Astrocyte of the spinal cord (primary cell): ENCODE measurements at regions not wholly inside any gene's neighbourhood (a gene's known extent, or its start where the extent isn't known, plus 50 kb on each side); places are given as distances from the start of the nearest gene placed in this dataset.

Experiments used
- DNase-seq: peaks from one replicate; pipeline ENCODE4 v3.0.0; 2011; ENCODE audit warnings: low read depth, low spot score
- H3K4me3 ChIP-seq: 2 replicates; pipeline ENCODE4 v1.5.1; 2011; ENCODE audit warnings: low read depth, mild to moderate bottlenecking, low read length, moderate library complexity
- in situ Hi-C: cut with HindIII; loops from 2 replicates; pipeline ENCODE4 v1.10.0; 2017; ENCODE audit warnings: low sequenced_read_pairs
- TF ChIP-seq, protein P1 (sequence below): IDR thresholded peaks from 2 replicates; pipeline ENCODE4 v1.5.1; 2012; ENCODE audit warnings: low read depth, mild to moderate bottlenecking, low read length, inconsistent platforms

DNA sequence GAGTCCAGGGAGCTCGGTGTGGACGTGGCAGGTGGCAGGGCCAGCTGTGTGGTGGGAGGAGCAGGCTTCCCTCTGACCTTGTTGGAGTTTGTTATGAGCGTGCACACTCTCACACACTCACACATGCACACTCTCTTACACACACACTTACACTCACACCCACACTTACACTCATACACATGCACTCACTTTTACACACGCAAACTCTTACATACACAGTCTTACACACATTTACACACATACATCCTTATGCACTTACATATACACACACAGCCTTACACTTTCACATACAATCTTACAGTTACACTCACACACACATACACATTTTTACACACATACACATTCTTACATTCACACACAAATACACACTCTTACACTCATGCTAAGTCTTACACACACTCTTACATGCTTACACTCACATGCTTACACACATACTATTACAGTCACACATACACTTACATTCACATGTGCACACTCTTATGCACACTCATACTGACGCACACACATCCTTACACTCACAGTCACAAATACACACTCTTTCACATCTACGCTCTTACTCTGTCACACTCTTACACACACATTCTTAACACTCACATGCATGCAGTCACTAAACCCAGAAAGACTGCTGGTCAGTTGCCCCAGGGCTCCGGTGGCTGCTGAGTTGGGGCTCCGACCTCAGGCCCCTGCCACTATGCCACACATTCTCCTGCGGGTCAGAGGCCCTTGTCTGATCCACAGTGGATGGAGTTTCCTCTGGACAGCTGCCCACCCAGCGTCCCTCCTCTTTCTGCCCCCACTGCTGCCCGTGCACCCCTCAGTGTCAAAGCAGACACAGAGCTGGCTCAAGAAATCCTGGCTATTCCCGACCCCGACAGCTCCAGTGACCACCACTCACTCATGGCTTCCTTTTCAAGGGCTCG lies 95.8 kb downstream of the ADRA2C start:
- H3K4me3 ChIP-seq, result no peak overlapping the region
- no peak for DNase-seq
- in situ Hi-C loops, result no loop called here
- TF ChIP-seq, protein P1, sequence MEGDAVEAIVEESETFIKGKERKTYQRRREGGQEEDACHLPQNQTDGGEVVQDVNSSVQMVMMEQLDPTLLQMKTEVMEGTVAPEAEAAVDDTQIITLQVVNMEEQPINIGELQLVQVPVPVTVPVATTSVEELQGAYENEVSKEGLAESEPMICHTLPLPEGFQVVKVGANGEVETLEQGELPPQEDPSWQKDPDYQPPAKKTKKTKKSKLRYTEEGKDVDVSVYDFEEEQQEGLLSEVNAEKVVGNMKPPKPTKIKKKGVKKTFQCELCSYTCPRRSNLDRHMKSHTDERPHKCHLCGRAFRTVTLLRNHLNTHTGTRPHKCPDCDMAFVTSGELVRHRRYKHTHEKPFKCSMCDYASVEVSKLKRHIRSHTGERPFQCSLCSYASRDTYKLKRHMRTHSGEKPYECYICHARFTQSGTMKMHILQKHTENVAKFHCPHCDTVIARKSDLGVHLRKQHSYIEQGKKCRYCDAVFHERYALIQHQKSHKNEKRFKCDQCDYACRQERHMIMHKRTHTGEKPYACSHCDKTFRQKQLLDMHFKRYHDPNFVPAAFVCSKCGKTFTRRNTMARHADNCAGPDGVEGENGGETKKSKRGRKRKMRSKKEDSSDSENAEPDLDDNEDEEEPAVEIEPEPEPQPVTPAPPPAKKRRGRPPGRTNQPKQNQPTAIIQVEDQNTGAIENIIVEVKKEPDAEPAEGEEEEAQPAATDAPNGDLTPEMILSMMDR, result no peak

DNA sequence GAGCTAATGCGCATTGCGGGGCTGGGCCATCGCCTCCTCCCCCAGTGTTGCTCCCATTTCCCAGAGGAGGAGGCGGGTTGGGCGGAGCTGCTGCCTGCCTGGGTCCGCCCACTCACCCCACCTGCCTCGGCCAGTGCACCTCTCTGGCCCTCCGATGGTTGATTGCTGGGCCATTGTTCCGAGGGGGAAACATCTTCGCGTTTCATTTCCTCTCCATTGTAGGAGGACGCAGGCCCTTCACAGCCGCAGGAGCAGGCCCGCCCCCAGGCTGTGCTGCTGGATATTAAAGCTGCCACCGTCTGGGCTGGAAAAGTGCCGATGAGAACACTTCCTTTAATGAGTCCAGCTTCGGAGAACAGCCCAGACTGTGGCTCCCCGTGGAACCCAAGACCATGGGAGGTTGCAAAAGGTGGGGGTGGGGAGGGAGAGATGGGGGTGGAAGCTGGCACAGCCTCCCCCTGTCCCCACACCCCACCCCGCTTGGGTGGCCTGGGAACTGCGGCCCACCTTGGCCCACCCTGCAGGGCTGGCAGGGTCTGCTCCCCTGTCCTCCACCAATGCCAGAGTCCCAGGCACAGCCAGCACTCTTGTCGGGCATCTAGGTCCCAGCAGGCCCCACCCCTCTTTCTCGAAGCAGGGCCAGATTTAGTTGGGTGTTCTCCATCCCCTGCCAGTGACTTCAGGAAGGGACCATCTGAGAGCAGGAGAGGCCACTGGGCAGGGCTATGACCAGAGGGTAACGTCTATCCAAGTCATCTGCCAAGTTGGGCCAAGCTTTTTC lies 96.6 kb downstream of the ADRA2C start:
- in situ Hi-C loops, result no loop called here
- H3K4me3 ChIP-seq, result no peak overlapping the region
- TF ChIP-seq, protein P1, result no peak
- no peak for DNase-seq

DNA sequence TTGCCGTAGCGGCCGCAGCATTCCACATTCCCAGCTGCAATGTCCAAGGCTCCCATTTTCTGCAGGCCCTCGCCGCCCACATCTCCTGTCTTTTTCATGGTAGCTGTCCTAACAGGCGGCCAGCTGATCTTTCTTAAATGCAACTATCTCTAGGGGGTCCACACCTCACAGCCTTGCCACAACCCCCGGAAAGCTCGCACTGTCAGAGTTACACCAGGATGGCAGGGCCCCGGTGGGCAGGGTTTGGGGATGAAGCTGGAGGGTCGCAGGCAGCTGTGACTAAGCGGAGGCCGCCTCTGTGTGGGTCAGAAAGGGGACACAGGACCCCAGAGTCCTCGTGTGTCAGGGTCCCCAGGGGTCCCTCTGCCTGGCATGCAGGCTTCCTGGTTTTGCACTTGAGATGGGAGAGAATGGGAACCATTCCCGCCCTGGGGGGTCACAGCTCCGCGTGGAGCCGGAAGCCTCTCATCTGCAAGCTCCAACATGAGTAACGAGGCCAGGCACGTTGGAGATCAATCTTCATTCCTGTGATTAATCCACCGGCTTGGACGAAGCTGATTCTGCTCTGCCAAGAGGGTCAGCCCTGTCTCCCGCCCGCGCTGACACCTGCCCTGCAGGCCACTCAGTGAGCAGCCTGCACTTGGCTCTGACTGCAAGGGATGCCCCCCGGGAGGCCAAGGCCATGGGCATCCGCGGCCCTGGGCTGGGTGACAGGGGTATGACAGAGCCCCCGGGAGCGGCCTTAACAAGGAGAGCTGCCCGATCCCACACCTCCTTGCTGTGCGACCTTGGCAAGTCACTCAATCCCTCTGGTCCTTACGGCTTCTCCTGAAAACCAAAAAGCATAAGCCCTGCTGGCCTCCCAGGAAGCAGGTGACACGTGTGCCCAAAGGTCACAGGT lies 97.9 kb downstream of the ADRA2C start:
- in situ Hi-C loops, result no loop called here
- no peak for DNase-seq
- TF ChIP-seq, protein P1, result no peak
- H3K4me3 ChIP-seq, result no peak overlapping the region

DNA sequence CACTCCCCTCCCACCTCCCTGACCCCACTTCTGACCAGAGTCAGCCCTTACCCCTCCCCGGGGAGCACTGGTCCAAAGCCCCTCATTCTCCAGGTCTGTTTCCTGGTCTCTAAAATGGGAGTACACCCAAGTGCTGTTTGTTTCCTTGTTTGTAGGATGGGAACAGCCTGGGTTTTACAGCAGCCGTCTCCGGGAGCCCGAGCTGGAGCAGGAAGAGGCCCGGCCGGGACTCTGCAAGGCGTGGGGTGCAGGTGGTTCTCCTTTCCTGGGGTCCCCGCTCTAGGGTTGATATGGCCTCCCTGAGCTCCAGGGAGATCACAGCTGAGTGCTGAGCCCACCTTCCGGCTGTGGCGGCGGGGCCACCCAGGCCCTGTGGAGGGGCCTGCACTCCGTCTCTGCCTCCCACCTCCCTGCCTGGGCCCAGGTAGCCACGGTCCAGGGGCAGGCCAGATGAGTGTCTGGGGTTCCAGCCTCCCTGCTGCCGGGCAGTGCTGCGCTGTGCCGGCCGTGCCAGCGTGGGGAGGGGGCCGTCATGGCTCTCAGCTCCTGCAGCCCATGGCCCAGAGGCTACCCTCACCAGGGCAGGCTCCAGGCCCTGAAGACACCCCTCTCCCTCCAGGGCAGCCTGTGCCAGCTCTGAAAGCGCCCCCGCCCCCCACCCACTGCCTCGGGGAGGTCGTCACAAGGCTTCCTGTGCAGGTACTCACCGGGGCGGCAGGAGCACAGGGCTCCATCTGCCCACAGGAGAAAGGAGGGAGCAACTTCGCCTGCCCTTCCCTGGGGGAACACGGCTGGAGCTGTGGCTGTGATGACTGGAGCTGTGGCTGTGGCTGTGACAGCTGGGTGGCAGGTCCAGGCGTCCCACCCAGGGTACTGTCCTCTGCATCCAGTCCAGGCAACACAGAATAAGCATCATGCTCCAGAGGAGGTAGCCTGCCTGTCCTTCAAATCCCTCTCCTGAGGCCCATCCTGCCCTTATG lies 98.8 kb downstream of the ADRA2C start:
- in situ Hi-C loops, result no loop called here
- no peak for DNase-seq
- no peak overlapping the region for H3K4me3 ChIP-seq
- TF ChIP-seq, protein P1, result no peak

DNA sequence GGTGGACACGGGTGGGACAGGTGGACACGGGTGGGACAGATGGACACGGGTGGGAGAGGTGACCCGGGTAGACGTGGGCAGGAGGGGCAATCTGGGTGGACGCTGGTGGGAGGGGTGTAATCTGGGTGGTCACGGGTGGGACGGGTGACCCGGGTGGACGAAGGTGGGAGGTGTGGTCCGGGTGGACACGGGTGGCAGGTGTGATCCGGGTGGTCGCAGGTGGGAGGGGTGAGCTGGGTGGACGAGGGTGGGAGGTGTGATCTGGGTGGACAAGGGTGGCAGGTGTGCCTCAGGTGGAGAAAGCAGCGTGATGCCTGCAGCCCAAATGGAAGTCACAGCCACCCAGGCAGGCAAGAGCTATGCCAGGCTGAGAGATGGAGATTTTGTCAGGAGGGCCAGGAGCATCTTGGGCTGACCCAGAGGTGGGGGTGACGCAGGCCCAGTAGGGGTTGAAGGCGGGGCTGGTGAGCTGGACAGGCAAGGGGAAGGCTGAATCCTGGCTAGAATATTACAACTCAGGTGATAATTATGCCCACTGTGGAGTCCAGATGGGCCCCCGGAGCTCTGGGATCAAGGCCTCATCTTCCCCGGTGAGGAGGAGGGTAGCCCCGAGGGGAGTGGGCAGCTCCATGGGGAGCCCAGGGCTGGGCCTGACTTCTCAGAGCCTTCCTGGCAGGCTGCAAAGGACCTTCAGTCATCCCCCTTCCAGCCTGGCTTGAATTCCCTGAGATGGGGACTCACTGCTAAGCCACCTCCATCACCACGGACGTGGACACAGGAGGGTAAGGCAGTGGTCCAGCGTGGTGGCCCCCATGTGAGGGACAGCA lies 100.0 kb downstream of the ADRA2C start:
- TF ChIP-seq, protein P1, result no peak
- no peak for DNase-seq
- no peak overlapping the region for H3K4me3 ChIP-seq
- in situ Hi-C loops, result no loop called here
